ENCODE measurements at regions not wholly inside any gene's neighbourhood (a gene's known extent, or its start where the extent isn't known, plus 50 kb on each side); places are given as distances from the start of the nearest gene placed in this dataset.

- peaks cover 0 to 7% (median 0%) of the 10 kb centered on the region in 5 donors for H3K27me3 Mint-ChIP-seq
- CTCF ChIA-PET: interaction anchor here (0.6 to 1.4 kb wide), 4 partner anchors 8 to 30 kb away, joined by 3 to 5 read pairs (median 4); no protein-coding TSS in a partner anchor
- peak overlapping the region; percentile 26 to 83 (median 48) for H3K4me3 Mint-ChIP-seq
- peaks cover 0 to 10% (median 0%) of the 10 kb centered on the region in 5 donors for H3K36me3 Mint-ChIP-seq
- intact Hi-C loops (cut with micrococcal nuclease): loop anchor here in 1 of 2 donors (5.0 kb wide), 2 partner anchors 44 to 681 kb away; no protein-coding TSS in a partner anchor
- peak overlapping the region; percentile 76 to 94 (median 88) for H3K27ac Mint-ChIP-seq
- Histone ChIP-seq H3K27ac (ENCODE audit: low read depth, low read length) (no peak overlapping the region), H3K27me3 (ENCODE audit: control insufficient read depth in 2 of 2, insufficient read depth in 2 of 2, low read length in 2 of 2) (no peaks in the 10 kb centered on the region), H3K4me3 (ENCODE audit: low read length) (no peak overlapping the region), H3K4me1 (ENCODE audit: control insufficient read depth in 2 of 2, insufficient read depth in 2 of 2, low read length in 2 of 2) (peaks cover 19 to 37% of the 10 kb centered on the region in 2 donors), H3K9me3 (ENCODE audit: control insufficient read depth in 2 of 3, low read length in 3 of 3) (no peaks in the 10 kb centered on the region), H3K36me3 (ENCODE audit: control insufficient read depth in 2 of 3, insufficient read depth in 3 of 3, low read length in 3 of 3) (no peaks in the 10 kb centered on the region)
- no peak for ATAC-seq
- POLR2A ChIA-PET: interaction anchor here (0.6 to 7.3 kb wide), 9 partner anchors 10 to 813 kb away, joined by 3 to 66 read pairs (median 6); partner anchors contain the start of gene HBS1L
- H3K9me3 Mint-ChIP-seq: peaks cover 0 to 2% (median 0%) of the 10 kb centered on the region in 11 donors
- peaks cover 26 to 78% (median 70%) of the 10 kb centered on the region in 7 donors for H3K4me1 Mint-ChIP-seq
- no peak for DNase-seq
These were observed 62.9 kb upstream of the MYB start for GRCh38 chr6:135118134-135118730.

- ATAC-seq (no peak), DNase-seq (peak in 1 of 9 donors; percentile 21)
- Mint-ChIP-seq H3K4me3 (peak overlapping the region in 9 of 10 donors; percentile 68 to 86 (median 74)), H3K36me3 (peaks cover 0 to 18% (median 6%) of the 10 kb centered on the region in 5 donors), H3K27me3 (peaks cover 0 to 7% (median 0%) of the 10 kb centered on the region in 5 donors), H3K9me3 (peaks cover 0 to 8% (median 0%) of the 10 kb centered on the region in 11 donors), H3K4me1 (peaks cover 30 to 85% (median 78%) of the 10 kb centered on the region in 7 donors), H3K27ac (peak overlapping the region; percentile 76 to 94 (median 88))
- ChIA-PET POLR2A (interaction anchor here (0.6 to 7.3 kb wide), 7 partner anchors 10 to 382 kb away, joined by 3 to 66 read pairs (median 6); partner anchors contain the start of gene HBS1L), CTCF (interaction anchor here (1.3 to 1.4 kb wide), 2 partner anchors 9 to 29 kb away, joined by 3 to 4 read pairs; no protein-coding TSS in a partner anchor)
- H3K4me1 ChIP-seq (ENCODE audit: control insufficient read depth in 2 of 2, insufficient read depth in 2 of 2, low read length in 2 of 2): peaks cover 19 to 37% of the 10 kb centered on the region in 2 donors
- H3K27me3 ChIP-seq (ENCODE audit: control insufficient read depth in 2 of 2, insufficient read depth in 2 of 2, low read length in 2 of 2): no peaks in the 10 kb centered on the region
- H3K4me3 ChIP-seq (ENCODE audit: low read length): peak overlapping the region; percentile 11
- no peaks in the 10 kb centered on the region for H3K9me3 ChIP-seq (ENCODE audit: control insufficient read depth in 2 of 3, low read length in 3 of 3)
- intact Hi-C loops (cut with micrococcal nuclease): loop anchor here (2.0 to 5.0 kb wide), 4 partner anchors 17 to 680 kb away; no protein-coding TSS in a partner anchor
- peak overlapping the region; percentile 63 for H3K27ac ChIP-seq (ENCODE audit: low read depth, low read length)
- no peaks in the 10 kb centered on the region for H3K36me3 ChIP-seq (ENCODE audit: control insufficient read depth in 2 of 3, insufficient read depth in 3 of 3, low read length in 3 of 3)
These were observed 62.9 kb upstream of the HBS1L start for GRCh38 chr6:135117413-135117968.

- peak overlapping the region; percentile 76 to 94 (median 88) for H3K27ac Mint-ChIP-seq
- H3K27ac ChIP-seq (ENCODE audit: low read depth, low read length): peak overlapping the region; percentile 63
- H3K4me1 Mint-ChIP-seq: peaks cover 30 to 85% (median 77%) of the 10 kb centered on the region in 7 donors
- H3K27me3 Mint-ChIP-seq: peaks cover 0 to 7% (median 0%) of the 10 kb centered on the region in 5 donors
- POLR2A ChIA-PET: interaction anchor here (1.2 to 7.3 kb wide), 4 partner anchors 11 to 62 kb away, joined by 5 to 66 read pairs (median 8); partner anchors contain the start of gene HBS1L
- peaks cover 0 to 13% (median 0%) of the 10 kb centered on the region in 11 donors for H3K9me3 Mint-ChIP-seq
- CTCF ChIA-PET: interaction anchor here (0.6 to 0.7 kb wide), 2 partner anchors 11 to 1636 kb away, joined by 4 to 5 read pairs; no protein-coding TSS in a partner anchor
- ATAC-seq (peak; percentile 67), DNase-seq (peak in 7 of 9 donors; percentile 52 to 75 (median 67))
- H3K4me1 ChIP-seq (ENCODE audit: control insufficient read depth in 2 of 2, insufficient read depth in 2 of 2, low read length in 2 of 2): peaks cover 19 to 37% of the 10 kb centered on the region in 2 donors
- H3K36me3 ChIP-seq (ENCODE audit: control insufficient read depth in 2 of 3, insufficient read depth in 3 of 3, low read length in 3 of 3): no peaks in the 10 kb centered on the region
- no peaks in the 10 kb centered on the region for H3K27me3 ChIP-seq (ENCODE audit: control insufficient read depth in 2 of 2, insufficient read depth in 2 of 2, low read length in 2 of 2)
- H3K4me3 Mint-ChIP-seq: peak overlapping the region; percentile 25 to 86 (median 74)
- H3K9me3 ChIP-seq (ENCODE audit: control insufficient read depth in 2 of 3, low read length in 3 of 3): no peaks in the 10 kb centered on the region
- H3K36me3 Mint-ChIP-seq: peaks cover 0 to 23% (median 7%) of the 10 kb centered on the region in 5 donors
- peak overlapping the region; percentile 27 for H3K4me3 ChIP-seq (ENCODE audit: low read length)
- intact Hi-C loops (cut with micrococcal nuclease): loop anchor here (1.0 to 5.0 kb wide), 10 partner anchors 12 to 679 kb away; partner anchors contain the start of gene HBS1L (in 1 of the 2)
These were observed 61.9 kb upstream of the HBS1L start for GRCh38 chr6:135116571-135116970.

GRCh38 chr6:135115834-135116233 is 61.2 kb upstream of the HBS1L start:
- H3K27ac ChIP-seq (ENCODE audit: low read depth, low read length): peak overlapping the region; percentile 63
- Mint-ChIP-seq H3K27ac (peak overlapping the region; percentile 41 to 92 (median 84)), H3K4me3 (peak overlapping the region in 6 of 10 donors; percentile 17 to 83 (median 75)), H3K36me3 (peaks cover 0 to 22% (median 7%) of the 10 kb centered on the region in 5 donors), H3K9me3 (peaks cover 0 to 13% (median 0%) of the 10 kb centered on the region in 11 donors), H3K27me3 (peaks cover 0 to 7% (median 0%) of the 10 kb centered on the region in 5 donors), H3K4me1 (peaks cover 26 to 85% (median 75%) of the 10 kb centered on the region in 7 donors)
- DNase-seq (no peak), ATAC-seq (peak; percentile 42)
- H3K4me3 ChIP-seq (ENCODE audit: low read length): no peak overlapping the region
- H3K9me3 ChIP-seq (ENCODE audit: control insufficient read depth in 2 of 3, low read length in 3 of 3): no peaks in the 10 kb centered on the region
- intact Hi-C loops (cut with micrococcal nuclease): loop anchor here (1.0 to 5.0 kb wide), 10 partner anchors 12 to 679 kb away; partner anchors contain the start of gene HBS1L (in 1 of the 2)
- H3K36me3 ChIP-seq (ENCODE audit: control insufficient read depth in 2 of 3, insufficient read depth in 3 of 3, low read length in 3 of 3): no peaks in the 10 kb centered on the region
- H3K27me3 ChIP-seq (ENCODE audit: control insufficient read depth in 2 of 2, insufficient read depth in 2 of 2, low read length in 2 of 2): no peaks in the 10 kb centered on the region
- ChIA-PET POLR2A (interaction anchor here (1.3 to 7.3 kb wide), 5 partner anchors 12 to 62 kb away, joined by 3 to 66 read pairs (median 7); partner anchors contain the start of gene HBS1L), CTCF (interaction anchor here (0.6 to 1.2 kb wide), 4 partner anchors 12 to 1637 kb away, joined by 3 to 5 read pairs (median 4); no protein-coding TSS in a partner anchor)
- H3K4me1 ChIP-seq (ENCODE audit: control insufficient read depth in 2 of 2, insufficient read depth in 2 of 2, low read length in 2 of 2): peaks cover 19 to 37% of the 10 kb centered on the region in 2 donors

- ChIA-PET POLR2A (interaction anchor here (1.0 to 7.3 kb wide), 10 partner anchors 8 to 68 kb away, joined by 3 to 66 read pairs (median 4); partner anchors contain the start of gene HBS1L), CTCF (interaction anchor here (0.6 to 1.2 kb wide), 4 partner anchors 12 to 309 kb away, joined by 3 to 4 read pairs (median 3); no protein-coding TSS in a partner anchor)
- intact Hi-C loops (cut with micrococcal nuclease): loop anchor here in 1 of 2 donors (2.0 to 5.0 kb wide), 3 partner anchors 29 to 678 kb away; no protein-coding TSS in a partner anchor
- Histone ChIP-seq H3K4me3 (ENCODE audit: low read length) (no peak overlapping the region), H3K36me3 (ENCODE audit: control insufficient read depth in 2 of 3, insufficient read depth in 3 of 3, low read length in 3 of 3) (no peaks in the 10 kb centered on the region), H3K27ac (ENCODE audit: low read depth, low read length) (no peak overlapping the region), H3K9me3 (ENCODE audit: control insufficient read depth in 2 of 3, low read length in 3 of 3) (no peaks in the 10 kb centered on the region), H3K4me1 (ENCODE audit: control insufficient read depth in 2 of 2, insufficient read depth in 2 of 2, low read length in 2 of 2) (peaks cover 19 to 37% of the 10 kb centered on the region in 2 donors), H3K27me3 (ENCODE audit: control insufficient read depth in 2 of 2, insufficient read depth in 2 of 2, low read length in 2 of 2) (no peaks in the 10 kb centered on the region)
- H3K27ac Mint-ChIP-seq: peak overlapping the region; percentile 41 to 92 (median 74)
- peaks cover 0 to 7% (median 0%) of the 10 kb centered on the region in 5 donors for H3K27me3 Mint-ChIP-seq
- peaks cover 0 to 13% (median 0%) of the 10 kb centered on the region in 11 donors for H3K9me3 Mint-ChIP-seq
- ATAC-seq: no peak
- H3K4me1 Mint-ChIP-seq: peaks cover 24 to 83% (median 73%) of the 10 kb centered on the region in 7 donors
- H3K4me3 Mint-ChIP-seq: peak overlapping the region in 8 of 10 donors; percentile 16 to 83 (median 62)
- no peak for DNase-seq
- H3K36me3 Mint-ChIP-seq: peaks cover 0 to 19% (median 7%) of the 10 kb centered on the region in 5 donors
These were observed 60.8 kb upstream of the HBS1L start for GRCh38 chr6:135115411-135115810.

Measured in naive thymus-derived CD4-positive, alpha-beta T cell (primary cell).